ENCODE measurements at regions not wholly inside any gene's neighbourhood (a gene's known extent, or its start where the extent isn't known, plus 50 kb on each side); places are given as distances from the start of the nearest gene placed in this dataset.
"Not testable (repeated sequence)": the region's sequence is repeated elsewhere in the genome, so short reads cannot be mapped to it uniquely, and the experiment has no call there.

- DNase-seq (ENCODE audit: low read depth) = no peak
- H3K4me3 ChIP-seq (ENCODE audit: low read depth, low read length) = no peak overlapping the region
- TF ChIP-seq CTCF (IDR thresholded peaks at IDR 0.05; ENCODE audit: insufficient read depth, low read depth, low read length) = no peak
Measured at GRCh38 chr6:4336084-4336483, 200.7 kb upstream of the ECI2 start.

GRCh38 chr6:4334158-4334740 is 198.9 kb upstream of the ECI2 start:
- DNase-seq (ENCODE audit: low read depth); H3K4me3 ChIP-seq (ENCODE audit: low read depth, low read length): not testable (repeated sequence)

DNA sequence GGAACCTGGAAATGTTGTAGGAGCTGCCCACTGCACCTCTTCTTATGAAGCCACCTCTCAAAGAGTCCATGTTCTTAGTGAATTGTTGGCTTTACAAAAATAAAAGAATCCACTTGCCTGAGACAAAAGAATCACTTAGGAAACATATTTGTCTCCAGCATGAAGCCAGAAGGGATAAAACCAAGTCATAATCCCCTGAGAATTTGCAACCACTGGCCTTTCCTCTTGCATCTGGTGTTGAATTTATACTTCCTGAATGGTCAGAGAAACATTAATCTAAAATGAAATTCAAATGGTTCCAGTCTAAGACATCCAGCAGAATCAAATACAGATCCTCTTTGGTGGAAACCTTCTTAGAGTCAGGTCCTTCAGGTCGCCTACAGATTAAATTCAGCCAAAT is 192.5 kb upstream of the ECI2 start:
- no peak overlapping the region for H3K4me3 ChIP-seq (ENCODE audit: low read depth, low read length)
- no peak for DNase-seq (ENCODE audit: low read depth)
- TF ChIP-seq CTCF (IDR thresholded peaks at IDR 0.05; ENCODE audit: insufficient read depth, low read depth, low read length) = no peak

DNA sequence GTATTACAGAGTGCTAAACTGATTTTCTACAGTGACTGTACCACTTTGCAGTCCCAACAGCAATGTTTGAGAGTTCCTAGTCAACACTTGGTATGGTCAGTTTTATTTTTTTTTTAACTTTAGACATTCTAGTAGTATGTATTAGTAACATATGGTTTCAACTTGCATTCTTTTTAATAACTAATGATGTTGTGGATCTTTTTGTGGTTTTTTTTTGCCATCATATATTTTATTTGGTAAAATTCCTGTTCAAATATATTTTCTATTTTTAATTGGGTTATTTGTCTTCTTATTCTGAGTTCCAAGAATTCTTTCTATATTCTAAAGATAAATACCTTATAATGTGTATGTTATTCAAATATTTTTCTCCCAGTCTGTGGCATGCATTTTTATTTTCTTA is 189.4 kb upstream of the ECI2 start:
- no peak overlapping the region for H3K4me3 ChIP-seq (ENCODE audit: low read depth, low read length)
- DNase-seq (ENCODE audit: low read depth) = no peak
- TF ChIP-seq CTCF (IDR thresholded peaks at IDR 0.05; ENCODE audit: insufficient read depth, low read depth, low read length) = no peak

- no peak overlapping the region for H3K4me3 ChIP-seq (ENCODE audit: low read depth, low read length)
- no peak for TF ChIP-seq CTCF (IDR thresholded peaks at IDR 0.05; ENCODE audit: insufficient read depth, low read depth, low read length)
- DNase-seq (ENCODE audit: low read depth) = peak; percentile 42
Measured at GRCh38 chr6:4323322-4323721, 187.9 kb upstream of the ECI2 start.

- peak; percentile 79 for DNase-seq (ENCODE audit: low read depth)
- H3K4me3 ChIP-seq (ENCODE audit: low read depth, low read length) = no peak overlapping the region
- TF ChIP-seq CTCF (IDR thresholded peaks at IDR 0.05; ENCODE audit: insufficient read depth, low read depth, low read length) = no peak
Measured at GRCh38 chr6:4322846-4323309, 187.5 kb upstream of the ECI2 start.

- DNase-seq (ENCODE audit: low read depth) = peak; percentile 24
- H3K4me3 ChIP-seq (ENCODE audit: low read depth, low read length) = no peak overlapping the region
- no peak for TF ChIP-seq CTCF (IDR thresholded peaks at IDR 0.05; ENCODE audit: insufficient read depth, low read depth, low read length)
Measured at GRCh38 chr6:4322134-4322845, 186.9 kb upstream of the ECI2 start.

All from fibroblast of villous mesenchyme (primary cell).